VCaP (cell line): ENCODE measurements at regions not wholly inside any gene's neighbourhood (a gene's known extent, or its start where the extent isn't known, plus 50 kb on each side); places are given as distances from the start of the nearest gene placed in this dataset.

Experiments used
- H3K27ac ChIP-seq: fragments of 450-650 bp; 2 replicates; pipeline ENCODE4 v1.5.1; 2017
- CTCF ChIP-seq: fragments of 450-650 bp; conservative IDR thresholded peaks from 2 replicates; pipeline ENCODE4 v1.5.1; 2017; ENCODE audit warnings: mild to moderate bottlenecking, moderate library complexity

GRCh38 chr11:26096451-26096850 lies 235.5 kb upstream of the ANO3 start:
- no peak for TF ChIP-seq CTCF
- no peak overlapping the region for H3K27ac ChIP-seq

DNA sequence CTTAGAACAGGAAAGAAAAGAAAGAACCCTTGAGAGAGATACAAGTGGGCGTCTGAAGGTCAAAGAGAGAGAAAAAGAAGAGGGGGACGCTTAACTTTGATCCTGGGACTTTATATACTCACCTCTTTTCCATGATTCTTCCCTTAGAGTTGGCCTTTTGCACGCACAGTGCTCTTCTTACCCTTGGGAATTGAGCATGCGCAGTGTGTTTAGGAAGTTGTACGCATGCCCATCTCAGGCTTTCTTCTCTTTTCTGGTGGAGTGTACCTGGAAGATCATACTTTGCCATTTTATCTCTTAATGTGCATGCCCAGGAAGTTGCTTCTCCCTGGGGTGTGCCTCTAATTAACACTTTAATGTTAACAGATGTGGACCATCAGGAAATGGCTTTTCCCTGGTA lies 229.6 kb upstream of the ANO3 start:
- no peak overlapping the region for H3K27ac ChIP-seq
- no peak for TF ChIP-seq CTCF

- TF ChIP-seq CTCF: no peak
- H3K27ac ChIP-seq: no peak overlapping the region
These were observed 226.0 kb upstream of the ANO3 start for GRCh38 chr11:26105762-26106423.

DNA sequence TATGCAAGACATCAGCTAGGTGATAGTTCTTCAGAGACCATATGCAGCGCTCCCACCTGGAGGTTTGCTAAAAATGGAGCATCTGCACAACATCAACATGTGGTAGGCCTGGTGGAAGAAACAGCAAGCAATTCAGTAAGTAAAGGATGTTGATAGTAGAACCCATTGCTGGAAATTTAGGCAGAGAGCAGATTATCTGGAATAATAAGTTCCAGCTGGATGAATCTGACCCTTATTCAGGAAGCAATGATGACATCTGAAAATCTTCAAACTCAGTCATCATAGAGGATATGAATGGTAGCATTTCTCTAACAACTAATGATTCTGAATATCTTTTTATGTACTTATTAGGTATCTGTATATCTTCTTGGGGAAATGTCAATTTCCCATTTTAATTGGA lies 225.2 kb upstream of the ANO3 start:
- H3K27ac ChIP-seq: no peak overlapping the region

GRCh38 chr11:26109658-26110368 lies 222.1 kb upstream of the ANO3 start:
- H3K27ac ChIP-seq: peak overlapping the region; percentile 35; the same call in 1 of the 2 replicates
- no peak for TF ChIP-seq CTCF

More for the DNA sequence above, 225.2 kb upstream of the ANO3 start:
- TF ChIP-seq CTCF: no peak

- no peak overlapping the region for H3K27ac ChIP-seq
- no peak for TF ChIP-seq CTCF
These were observed 219.7 kb upstream of the ANO3 start for GRCh38 chr11:26112264-26112663.

- no peak overlapping the region for H3K27ac ChIP-seq
- TF ChIP-seq CTCF: no peak
These were observed 210.5 kb upstream of the ANO3 start for GRCh38 chr11:26121466-26121865.
